Posterior vena cava (tissue), 2 donors: ENCODE measurements at regions not wholly inside any gene's neighbourhood (a gene's known extent, or its start where the extent isn't known, plus 50 kb on each side); places are given as distances from the start of the nearest gene placed in this dataset.

ENCODE experiments used
- DNase-seq: peaks from one replicate; pipeline ENCODE4 v3.0.0-alpha.2; 2020; ENCODE audit warnings: low spot score
- intact Hi-C, 2 donors: fragments of 100-400 bp; cut with DNase I; formaldehyde crosslinking; loops; one replicate each; pipeline versions ENCODE4 v1.14.1 to v1.14.2; 2022 to 2023
- donor health status: DM: yes; HTN: yes; CAD: no.
- donor health status: DM: yes; HTN: yes; CAD: no.

DNA sequence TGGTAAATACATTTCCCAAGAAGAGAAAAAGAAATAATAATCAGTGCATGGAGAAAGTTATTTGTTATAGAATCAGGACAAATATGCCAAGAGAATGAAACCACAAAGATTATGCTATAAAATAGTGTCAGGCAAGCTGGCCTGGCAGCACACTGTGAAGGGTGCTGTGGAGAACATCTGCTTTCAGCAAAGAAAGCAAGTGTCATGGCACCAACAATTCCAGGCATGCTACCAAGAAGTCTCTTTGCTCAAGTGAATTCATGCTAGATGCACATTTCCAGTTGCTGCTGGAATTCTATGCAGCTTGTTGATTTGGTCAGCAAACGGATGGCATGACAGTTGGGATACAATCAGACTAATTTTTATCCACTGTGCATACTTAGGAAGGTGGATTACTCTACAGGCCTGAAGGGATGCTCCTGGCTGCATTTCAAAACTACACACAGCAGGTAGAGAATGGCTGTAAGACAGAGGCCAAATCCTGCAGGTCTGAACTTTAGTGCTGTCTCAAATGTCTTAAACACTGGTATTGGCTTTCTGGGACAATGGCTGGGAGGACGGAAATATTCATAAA is 154.6 kb upstream of the FAT1 start:
- no peak for DNase-seq
- intact Hi-C loops, result no loop called here

DNA sequence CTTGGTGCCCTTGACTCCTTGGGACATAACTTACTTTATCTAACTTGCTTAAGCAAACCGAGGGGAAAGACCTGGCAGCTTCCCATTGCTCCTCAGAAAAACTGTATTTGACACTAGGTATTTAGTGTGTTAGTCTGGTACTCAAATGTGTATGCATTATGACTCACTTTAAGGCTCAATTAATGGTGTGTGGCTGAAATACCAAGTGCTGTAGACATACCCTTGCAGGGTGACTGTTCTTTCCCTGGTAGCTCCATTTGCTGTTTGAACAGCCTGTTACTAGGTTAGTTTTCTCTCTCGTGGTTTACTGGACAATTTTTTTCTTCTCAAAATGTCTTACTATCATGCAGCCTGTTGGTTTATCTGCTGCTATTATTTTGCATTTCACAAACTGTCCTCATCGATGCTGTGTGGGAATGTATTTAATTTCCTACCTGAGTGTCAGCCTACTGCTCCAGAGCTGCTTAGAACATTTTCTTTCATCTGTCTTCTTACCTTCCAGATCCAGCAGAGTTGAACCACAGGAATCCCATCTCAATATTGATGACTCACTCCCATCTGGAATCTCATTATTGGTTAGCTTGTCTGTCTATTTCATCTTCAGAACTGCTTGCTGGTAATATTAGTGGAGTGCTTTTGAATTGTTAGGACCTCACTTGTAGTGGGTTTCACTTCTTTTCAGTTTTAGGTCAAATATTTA is 158.0 kb upstream of the FAT1 start:
- DNase-seq, result no peak
- intact Hi-C loops, result no loop called here

DNA sequence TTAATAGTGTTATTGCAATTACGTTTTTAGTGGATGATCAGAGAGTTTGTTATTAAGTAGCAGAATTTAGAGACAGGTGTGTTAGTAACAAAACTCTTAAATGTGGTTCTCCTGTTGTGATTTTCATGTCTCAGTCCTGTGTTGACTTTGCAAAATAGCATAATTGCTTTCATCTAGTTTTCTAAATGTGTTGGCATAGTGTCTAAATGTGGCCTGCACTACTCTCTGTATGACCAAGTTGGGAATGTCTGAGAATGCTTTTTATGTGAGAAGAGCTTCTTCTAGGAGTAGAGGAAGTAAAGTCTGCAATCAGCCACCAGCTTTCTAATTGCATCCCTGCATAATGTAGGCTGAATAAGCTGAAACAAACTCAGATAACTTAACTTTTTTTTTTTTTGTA is 158.6 kb upstream of the FAT1 start:
- intact Hi-C loops, result no loop called here
- no peak for DNase-seq

DNA sequence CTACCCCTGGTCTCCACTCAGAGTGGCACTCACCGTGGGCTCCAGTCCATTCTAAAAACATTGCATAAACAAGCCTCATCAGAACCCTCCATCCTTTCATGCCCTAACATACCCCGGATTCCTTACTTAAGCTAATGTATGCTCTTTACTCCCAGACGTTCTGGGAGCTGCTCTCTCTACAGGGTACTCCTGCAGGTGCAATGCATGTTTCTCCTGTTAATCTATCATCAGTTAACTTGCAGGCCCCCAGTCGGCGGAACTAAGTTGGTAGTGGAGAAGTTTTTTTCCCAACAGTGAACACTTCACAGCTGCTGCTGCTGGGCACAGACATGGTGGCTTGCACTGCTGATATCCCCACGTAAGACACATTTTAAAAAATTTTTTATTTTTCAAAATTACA is 161.6 kb upstream of the FAT1 start:
- intact Hi-C loops, result no loop called here
- DNase-seq, result no peak

DNA sequence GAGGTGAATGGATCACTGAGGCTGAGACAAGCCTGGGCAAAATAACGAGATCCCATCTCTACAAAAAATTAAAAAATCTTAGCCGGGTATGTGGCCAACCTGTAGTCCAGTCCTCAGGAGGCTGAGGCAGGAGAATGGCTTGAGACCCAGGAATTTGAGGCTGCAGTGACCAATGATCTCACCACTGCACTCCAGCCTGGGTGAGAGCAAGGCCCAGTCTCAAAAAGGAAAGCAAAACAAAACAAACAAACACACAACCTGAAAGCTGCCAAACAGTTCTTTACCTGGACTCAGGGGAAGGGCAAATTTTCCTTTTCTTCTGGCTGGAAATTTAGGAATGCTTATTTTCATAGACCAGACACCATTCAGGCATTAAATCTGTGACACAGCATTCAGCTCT is 163.1 kb upstream of the FAT1 start:
- no peak for DNase-seq
- intact Hi-C loops, result no loop called here

DNA sequence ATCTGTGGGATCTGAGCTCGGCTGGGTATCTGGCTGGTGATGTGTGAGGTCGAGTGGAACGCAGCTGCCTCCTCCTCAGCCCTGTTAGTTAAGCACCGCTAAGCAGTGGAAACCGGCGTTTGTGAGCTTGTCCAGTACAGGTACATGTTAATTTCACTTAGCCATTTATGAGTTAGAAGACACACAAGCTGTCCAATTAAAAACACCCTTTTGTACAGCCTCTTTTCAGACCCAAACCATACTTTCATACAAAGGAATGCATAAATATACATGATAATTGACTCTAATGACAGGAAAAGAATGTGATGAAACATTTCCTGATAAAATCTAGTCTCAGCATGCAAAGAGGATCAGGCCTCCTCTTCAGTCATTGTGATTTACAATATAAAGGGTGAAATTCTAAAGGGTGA is 163.6 kb upstream of the FAT1 start:
- intact Hi-C loops, result no loop called here
- no peak for DNase-seq

DNA sequence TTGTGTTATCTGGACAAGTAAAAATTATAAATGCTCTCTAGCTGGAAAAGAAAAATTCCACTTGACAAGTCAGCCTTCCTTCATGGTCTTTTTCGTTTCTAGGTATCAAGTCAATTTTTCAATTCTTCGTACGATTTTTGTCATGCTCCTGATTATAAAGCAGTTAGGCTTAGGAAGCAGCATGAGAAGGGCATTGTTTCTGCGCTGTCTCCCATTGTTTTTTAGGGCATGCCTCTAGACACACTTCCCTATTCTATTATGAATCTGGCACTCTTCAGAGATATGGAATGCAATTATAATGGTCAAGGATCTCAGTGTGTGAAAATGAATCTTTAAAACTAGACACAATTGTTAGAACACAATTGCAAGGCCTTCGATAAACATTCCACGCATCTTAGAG is 164.1 kb upstream of the FAT1 start:
- DNase-seq, result no peak
- intact Hi-C loops, result no loop called here

DNA sequence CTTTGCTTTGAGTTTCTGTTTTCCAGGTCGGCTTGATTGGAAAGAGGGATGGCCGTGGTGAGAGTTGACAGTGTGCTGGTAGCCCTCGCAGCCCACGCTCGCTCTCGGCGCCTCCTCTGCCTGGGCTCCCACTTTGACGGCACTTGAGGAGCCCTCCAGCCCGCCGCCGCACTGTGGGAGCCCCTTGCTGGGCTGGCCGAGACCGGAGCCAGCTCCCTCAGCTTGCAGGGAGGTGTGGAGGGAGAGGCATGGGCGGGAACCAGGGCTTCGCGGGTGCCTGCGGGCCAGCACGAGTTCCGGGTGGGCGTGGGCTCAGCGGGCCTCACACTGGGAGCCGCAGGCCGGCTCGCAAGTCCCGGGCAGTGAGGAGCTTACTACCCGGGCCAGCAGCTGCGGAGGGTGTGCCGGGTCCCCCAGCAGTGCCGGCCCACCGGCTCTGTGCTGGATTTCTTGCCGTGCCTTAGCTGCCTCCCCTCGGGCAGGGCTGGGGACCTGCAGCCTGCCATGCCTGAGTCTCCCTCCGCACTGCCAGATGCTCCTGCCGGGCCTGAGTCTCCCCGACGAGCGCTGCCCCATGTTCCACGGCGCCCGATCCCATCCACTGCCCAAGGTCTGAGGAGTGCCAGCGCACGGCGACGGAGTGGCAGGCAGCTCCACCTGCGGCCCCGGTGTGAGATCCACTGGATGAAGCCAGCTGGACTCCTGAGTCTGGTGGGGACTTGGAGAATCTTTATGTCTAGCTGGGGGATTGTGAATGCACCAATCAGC is 166.4 kb upstream of the FAT1 start:
- no peak for DNase-seq
- intact Hi-C loops, result no loop called here

DNA sequence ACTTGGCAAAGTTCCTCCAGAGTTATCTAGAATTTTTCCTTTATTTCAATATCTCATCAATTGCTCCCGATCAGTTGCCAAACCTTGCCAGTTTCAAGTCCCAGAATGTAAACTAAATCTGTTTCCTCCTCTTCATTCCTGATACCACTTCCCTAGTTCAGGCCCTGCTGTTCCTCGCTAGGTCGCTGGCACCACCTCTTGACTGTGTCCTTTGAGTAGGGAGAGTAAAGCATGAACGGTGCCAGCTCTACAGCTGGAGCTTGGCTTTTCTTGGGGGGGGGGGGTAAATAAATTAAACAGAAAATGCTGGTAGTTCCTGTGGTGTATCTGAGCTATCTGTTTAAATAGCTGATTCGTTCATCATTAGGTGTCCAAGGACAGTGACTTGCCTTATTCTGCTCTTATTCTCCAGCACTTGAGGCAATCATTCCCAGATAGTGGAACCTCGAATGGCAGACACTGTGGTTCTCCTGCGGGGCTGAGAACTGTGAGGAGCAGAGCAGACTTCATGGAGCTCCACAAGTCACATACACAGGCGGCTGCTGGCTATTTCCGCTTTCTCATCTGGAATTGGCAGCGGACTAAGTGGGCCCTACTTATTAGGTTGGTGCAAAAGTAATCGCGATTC is 168.3 kb upstream of the FAT1 start:
- DNase-seq, result no peak
- intact Hi-C loops, result loop anchor here in 1 of 2 donors (2.0 kb wide), 1 partner anchor 47 kb away; no protein-coding TSS in a partner anchor

DNA sequence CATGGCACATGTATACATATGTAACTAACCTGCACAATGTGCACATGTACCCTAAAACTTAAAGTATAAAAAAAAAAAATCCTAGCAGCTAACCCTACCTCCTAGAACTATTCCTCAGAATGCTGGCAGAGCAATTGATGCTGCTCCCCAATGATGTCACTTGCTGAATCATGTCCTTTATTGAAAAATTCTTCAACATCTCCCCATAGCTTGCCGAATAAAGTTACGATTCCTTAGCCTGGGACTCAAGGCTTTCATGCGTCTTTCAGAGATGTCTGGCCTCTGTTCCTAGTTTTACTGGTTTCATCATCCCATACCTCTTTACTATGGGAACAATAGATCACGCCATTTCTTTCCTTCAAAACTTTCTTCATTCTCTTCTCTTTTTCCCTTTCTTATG is 174.7 kb upstream of the FAT1 start:
- no peak for DNase-seq
- intact Hi-C loops, result no loop called here

DNA sequence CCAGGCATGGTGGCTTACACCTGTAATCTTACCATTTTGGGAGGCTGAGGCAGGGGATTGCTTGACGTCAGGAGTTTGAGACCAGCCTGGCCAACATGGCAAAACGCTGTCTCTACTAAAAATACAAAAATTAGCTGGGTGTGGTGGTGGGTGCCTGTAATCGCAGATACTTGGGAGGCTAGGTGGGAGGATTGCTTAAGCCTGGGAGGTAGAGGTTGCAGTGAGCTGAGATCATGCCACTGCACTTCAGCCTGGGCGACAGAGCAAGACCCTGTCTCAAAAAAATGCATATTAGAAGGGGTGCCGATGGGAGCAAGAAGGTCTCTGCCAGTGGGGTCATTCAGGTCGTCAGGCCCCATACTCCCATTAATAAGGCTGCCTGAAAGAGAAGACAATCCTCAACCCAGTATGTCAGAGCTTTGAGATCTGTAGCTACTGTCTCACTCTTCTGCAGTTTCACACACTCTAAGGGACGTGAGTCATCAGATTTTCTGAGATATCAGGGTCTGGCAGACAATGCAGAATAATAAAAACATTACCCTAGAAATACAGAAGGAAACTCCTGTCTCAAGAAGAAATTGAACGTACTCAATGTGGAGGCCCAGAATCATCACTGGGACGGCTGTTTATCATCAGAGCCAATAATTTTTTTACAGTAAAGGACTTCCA is 176.7 kb upstream of the FAT1 start:
- no peak for DNase-seq
- intact Hi-C loops, result no loop called here

DNA sequence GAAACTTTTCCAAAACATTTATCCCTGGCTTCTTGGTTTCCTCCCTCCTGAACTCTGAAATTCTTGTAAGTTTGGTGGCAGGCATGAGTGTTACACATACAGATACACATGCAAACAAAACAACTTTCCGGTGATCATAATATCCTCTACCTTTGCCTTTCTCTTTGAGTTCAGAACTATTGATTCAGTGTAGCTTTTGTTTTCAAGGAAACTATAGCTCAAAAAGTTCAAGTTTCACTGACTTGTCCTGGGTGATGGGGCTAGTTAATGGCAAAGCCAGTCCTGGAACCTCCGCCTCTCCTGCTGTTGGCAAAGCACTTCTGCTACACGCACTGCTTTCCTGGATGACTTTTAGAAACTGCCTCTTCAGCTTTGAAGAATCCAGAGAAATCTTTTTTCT is 177.3 kb upstream of the FAT1 start:
- intact Hi-C loops, result no loop called here
- DNase-seq, result no peak

DNA sequence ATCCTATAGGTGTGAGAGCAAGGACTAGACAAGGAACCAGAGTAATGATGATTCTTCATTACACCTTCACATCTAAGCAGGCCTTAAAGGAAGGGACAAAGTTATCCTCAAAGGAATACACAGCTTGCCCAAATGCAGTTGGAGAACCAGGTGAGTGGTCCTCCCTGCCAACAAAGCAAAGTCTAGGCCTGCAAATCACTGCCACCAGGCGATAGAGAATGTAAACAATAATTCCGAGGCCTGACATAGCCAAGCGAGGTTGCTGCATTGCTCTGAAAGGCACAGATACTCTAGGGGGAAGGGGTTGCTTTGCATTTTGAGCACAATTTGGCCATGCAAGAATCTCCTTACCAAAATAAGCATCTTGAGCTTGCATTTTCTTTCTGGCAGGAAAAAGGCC is 178.2 kb upstream of the FAT1 start:
- no peak for DNase-seq
- intact Hi-C loops, result no loop called here

DNA sequence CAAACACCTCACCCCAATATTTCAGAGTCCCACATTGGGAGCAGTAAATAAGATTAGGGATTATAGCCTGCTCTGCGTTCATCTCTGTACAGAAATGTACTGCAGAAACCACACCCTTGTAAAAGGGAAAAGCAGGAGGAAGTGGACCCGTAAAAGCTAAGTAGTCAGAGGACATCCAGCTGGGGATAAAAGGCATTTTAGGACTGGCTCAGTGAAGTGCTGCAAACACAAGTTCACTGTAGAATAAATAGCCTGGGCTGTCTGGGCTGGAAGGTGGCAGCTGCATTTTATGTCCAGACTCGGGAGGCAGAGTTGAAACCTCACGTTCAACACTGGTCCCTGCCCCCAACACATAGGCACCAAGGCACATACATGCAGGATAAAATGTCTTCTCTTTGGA is 178.7 kb upstream of the FAT1 start:
- intact Hi-C loops, result no loop called here
- DNase-seq, result no peak

DNA sequence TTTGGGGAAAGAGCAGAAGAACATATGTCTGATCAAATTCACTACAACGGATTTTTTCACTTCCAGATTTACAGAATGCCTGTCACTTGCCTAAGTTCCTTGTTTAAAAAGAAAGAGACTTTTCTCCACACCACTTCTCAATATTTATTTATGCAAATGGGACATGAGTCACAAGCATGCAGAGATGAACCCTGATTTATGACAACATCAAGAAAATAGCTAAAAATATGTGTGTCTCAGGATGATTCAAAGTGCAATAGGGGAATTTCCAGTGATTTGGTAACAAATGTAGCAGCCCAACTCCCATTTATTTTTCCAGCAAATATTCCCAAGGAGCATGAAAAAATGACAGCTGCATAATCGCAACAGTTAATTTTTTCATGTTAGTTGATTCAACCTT is 180.4 kb upstream of the FAT1 start:
- intact Hi-C loops, result no loop called here
- no peak for DNase-seq

DNA sequence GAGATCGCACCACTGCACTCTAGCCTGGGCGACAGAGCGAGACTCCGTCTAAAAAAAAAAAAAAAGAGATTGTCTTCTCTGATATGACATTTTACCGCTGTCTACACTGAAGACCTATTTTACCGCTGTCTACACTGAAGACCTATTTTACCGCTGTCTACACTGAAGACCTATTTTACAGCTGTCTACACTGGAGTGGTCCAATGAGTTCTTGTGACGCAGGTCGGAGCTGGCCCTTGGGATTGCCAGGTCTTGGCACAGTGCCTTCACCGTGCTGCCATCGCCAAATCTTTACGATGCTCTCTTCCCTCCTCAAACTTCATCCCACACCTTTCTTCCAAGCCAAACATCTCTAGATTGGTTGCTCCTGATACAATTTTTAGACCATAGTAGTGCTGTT is 183.1 kb upstream of the FAT1 start:
- DNase-seq, result no peak
- intact Hi-C loops, result no loop called here

DNA sequence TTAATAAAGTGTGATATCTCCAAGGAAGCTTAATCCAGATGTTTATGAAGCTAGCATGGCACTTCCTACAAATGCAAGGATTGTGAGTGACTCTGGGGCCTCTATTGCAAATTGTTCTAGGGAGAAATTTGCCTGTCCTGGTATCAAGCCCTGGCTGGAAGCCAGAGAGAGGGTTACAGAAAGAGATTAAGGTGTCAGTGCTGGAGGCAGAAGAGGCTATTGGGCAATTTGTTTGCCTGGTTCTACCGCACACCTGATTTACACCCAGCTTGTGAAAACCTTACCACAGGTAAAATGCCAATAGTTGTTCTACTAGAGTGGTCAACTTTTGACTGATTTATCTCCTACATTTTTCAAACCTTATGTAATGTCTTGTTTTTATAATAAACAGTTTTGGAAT is 186.7 kb upstream of the FAT1 start:
- no peak for DNase-seq
- intact Hi-C loops, result no loop called here

DNA sequence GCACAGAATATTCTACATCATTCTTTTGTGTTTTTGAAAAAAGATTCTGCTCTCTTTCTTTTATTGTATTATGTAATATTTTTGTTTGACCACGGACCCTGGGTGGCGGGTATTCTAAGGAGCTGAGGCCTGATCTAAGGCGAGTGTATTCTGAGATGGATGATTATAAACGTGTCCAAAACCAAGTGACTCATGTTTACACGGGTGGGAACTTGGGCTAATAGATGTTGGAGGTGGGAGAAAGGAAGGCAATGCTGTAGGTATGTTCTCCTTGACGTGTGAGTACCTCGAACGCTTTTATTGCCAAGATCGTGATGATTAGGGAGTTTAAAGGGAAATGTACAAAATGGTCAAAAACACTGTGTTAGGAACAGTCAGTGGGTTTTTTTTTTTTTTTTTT is 188.9 kb upstream of the FAT1 start:
- no peak for DNase-seq
- intact Hi-C loops, result no loop called here

DNA sequence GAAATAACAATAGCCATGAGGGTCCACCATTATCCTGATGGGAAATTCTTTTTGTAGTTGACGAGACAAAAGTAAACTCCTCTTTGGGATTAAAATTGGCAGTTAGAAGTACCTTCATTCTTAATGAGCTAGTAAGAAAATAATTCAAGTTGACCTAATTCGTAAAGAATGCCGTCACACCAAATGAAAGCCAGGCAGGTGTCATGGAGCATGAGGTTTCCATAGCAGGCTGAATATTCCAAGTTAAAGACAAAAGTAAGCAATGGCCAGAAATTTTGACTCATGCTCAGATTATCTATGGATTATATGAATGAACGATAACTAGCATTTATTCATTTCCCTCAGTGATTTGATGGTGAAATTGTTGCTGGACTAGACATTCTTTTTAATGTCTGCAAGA is 192.2 kb upstream of the FAT1 start:
- intact Hi-C loops, result no loop called here
- no peak for DNase-seq

DNA sequence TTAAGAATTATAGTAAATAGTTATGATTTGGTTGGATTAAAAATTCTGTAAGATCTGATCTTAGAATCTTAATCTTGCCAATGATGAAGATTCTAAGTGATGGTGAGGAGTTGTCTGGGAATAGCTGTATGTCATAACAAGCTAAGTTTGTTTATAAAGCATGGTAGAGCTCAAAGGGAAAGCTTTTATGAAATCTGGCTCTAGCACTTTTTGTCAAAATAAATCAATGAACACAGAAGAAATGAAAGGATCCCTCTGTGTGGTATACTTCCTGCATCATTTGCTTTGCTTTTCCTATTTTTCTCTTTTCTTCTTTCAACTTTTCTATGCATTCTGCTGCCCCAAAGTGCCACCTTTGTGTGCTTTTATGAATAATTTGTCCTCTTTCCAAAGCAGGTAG is 193.5 kb upstream of the FAT1 start:
- DNase-seq, result no peak
- intact Hi-C loops, result no loop called here
